SH-SY5Y (cell line): ENCODE measurements at regions not wholly inside any gene's neighbourhood (a gene's known extent, or its start where the extent isn't known, plus 50 kb on each side); places are given as distances from the start of the nearest gene placed in this dataset.

Experiments used
- GATA2 ChIP-seq: IDR thresholded peaks from 2 replicates; pipeline ENCODE4 v1.6.1; 2011; ENCODE audit warnings: mild to moderate bottlenecking, low read depth, low read length
- GATA3 ChIP-seq: IDR thresholded peaks from 2 replicates; pipeline ENCODE4 v1.6.1; 2011; ENCODE audit warnings: low read depth, mild to moderate bottlenecking, low read length, moderate library complexity

DNA sequence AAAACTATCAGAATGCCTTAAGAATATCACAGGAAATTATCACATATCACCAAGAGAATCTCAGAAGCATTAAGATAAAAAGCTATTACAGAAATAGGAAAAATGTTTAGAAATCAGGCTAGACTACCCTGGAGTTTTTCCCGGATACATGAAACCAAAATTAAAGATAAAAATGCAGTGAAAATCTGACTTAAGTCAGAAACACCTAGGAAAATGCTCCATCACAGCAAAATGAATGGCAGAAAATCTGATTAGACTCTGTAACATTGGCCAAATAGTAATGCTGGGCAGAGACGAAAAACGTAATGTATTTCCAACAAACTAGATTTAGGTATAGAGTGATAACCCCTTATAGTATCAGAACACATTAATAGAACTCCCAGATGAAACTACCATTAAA, 1626.7 kb upstream of the C9orf72 start:
- 0 out of 2 replicates have a peak, but pooled peaks have one; percentile 18 for TF ChIP-seq GATA2
- TF ChIP-seq GATA3: peak; percentile 61
